NCI-H146 treated with DMSO at 0.1 percent for 48 hours (cell line): ENCODE measurements at regions not wholly inside any gene's neighbourhood (a gene's known extent, or its start where the extent isn't known, plus 50 kb on each side); places are given as distances from the start of the nearest gene placed in this dataset.

Source experiments
- DNase-seq: peaks from one replicate; lab custom pipeline; 2025; ENCODE audit not compliant: unreplicated experiment; lab: John Stamatoyannopoulos, UW

- peak; percentile 12 for DNase-seq
Observed at GRCh38 chr15:98442379-98442833, 205.9 kb upstream of the IGF1R start.

DNA sequence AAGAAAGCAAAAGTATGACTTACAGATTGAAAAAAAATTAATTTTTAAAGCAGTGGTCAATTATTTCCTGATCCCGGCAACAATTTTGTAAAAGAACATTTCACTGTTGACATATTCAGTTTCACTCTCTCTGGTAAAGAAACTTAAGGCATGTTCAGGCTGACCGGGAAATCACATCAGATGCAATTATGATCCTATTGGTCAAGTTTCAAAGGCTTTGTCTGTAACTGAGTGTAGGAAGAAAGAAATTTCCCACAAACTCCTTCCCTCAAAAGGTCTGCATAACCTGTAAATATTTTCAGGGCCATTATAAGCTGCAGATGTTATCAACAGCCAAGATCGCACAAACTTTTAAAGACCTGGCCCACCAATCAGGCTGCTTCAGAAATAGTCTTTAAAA, 205.4 kb upstream of the IGF1R start:
- no peak for DNase-seq

GRCh38 chr15:98443526-98443925, 204.8 kb upstream of the IGF1R start:
- no peak for DNase-seq

DNA sequence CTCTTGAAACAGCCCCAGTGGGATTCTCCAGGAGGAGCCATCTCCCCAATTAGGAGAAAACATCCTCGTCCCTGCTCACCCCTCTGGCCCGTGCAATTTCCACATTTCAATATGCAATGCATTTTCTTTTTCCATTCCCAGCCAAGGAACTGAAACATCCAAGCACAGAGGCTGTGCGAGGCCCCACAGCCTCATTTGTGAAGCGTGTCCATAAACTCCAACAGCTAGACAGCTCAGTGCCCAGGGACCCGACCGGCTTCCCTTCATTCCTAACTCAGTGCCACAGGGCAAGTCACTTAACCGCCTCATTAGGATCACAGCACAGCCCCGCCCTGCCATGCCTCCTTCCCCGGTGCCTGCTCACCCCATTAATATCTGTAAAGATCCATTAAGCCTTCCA, 204.2 kb upstream of the IGF1R start:
- DNase-seq = no peak

DNA sequence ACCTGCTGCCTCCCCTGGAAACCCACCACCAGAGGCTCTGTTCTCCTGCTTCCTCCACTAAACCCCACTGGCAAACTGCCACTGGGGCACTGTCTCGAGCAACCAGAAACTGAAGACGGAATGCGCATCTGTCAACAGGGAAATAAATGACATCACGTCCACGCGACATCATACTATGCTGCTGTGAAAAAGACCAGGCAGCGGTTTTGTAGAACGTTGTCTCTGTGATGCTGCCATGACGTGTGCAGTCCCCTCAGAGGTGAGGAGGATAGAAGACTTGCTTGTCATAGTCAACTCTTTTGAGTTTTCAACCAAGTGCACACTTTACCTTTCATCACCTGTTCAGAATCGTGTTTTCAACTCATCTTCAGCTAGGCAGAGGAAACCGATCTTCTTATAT, 203.0 kb upstream of the IGF1R start:
- DNase-seq = no peak

GRCh38 chr15:98446083-98446482, 202.3 kb upstream of the IGF1R start:
- DNase-seq = no peak

- no peak for DNase-seq
Observed at GRCh38 chr15:98447069-98447468, 201.3 kb upstream of the IGF1R start.

GRCh38 chr15:98451236-98451635, 197.1 kb upstream of the IGF1R start:
- DNase-seq = no peak

DNA sequence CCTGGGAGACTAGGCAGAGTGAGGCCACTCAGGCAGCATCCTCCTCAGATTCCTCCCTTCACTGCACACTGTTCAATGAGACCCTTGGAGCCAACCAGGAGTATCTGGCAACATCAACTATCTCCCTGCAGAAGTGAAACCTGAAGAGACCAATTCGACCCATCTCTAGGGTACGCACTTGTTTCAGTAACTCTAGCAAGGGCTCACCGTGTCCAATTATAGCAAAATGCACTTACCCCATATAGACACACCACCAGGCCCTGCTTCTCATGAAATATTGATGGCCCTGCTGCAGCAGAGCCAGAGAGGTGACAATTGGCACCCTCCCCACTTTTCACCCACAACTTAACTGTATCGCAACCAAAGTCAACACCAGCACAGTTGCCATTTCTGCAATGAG, 196.1 kb upstream of the IGF1R start:
- no peak for DNase-seq

DNA sequence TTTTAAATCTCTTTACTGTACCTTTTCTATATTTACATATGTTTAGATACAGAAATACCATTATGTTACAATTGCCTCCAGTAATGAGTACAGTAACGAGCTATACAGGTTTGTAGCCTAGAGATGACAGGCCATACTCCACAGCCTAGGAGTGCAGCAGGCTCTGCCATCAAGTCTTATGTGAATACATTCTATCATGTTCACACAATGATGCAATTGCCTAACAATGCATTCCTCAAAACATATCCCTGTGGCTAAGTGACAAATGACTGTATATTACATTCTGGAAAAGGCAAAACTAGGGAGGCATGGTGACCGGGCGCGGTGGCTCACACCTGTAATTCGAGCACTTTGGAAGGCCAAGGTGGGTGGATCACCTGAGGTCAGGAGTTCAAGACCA, 192.4 kb upstream of the IGF1R start:
- no peak for DNase-seq

- no peak for DNase-seq
Observed at GRCh38 chr15:98476559-98476958, 171.8 kb upstream of the IGF1R start.

DNA sequence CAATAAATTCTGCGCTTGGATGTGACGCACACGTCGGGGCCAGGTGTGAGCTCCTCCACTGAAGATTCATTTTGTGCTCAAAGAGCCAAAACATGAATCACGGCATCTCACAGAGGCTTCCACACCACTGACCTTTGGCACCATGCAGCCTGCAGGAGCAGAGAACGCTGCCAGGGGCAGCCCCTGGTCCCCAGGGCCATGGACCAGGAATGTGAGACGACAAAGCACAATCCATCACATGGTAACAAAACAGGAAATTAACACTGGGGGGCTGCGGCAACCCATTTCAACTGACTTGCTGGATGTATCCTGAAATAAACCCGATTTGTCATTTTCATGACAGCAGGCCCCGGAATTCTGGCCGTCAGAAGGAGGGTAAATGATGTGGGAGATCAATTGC, 167.5 kb upstream of the IGF1R start:
- DNase-seq = no peak

- DNase-seq = no peak
Observed at GRCh38 chr15:98483575-98484130, 164.7 kb upstream of the IGF1R start.

- DNase-seq = no peak
Observed at GRCh38 chr15:98484914-98485313, 163.4 kb upstream of the IGF1R start.

DNA sequence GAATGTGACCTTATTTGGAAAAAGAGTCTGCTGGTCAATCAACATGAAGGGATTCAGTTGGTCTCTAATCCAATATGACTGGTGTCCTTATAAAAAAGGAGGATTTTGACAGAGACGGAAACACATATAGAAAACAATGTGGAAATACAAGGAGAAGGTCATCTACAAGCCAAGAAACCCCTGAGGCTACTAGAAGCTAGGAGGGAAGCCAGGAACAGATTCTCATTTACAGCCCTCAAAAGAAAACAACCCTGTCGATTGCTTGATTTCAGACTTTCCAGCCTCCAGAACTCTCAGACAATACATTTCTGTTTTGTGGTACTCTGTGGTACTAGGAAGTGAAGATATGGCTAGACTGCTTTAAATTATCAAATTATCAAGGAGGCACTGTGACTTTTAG, 162.9 kb upstream of the IGF1R start:
- no peak for DNase-seq

GRCh38 chr15:98493966-98494511, 154.3 kb upstream of the IGF1R start:
- no peak for DNase-seq

DNA sequence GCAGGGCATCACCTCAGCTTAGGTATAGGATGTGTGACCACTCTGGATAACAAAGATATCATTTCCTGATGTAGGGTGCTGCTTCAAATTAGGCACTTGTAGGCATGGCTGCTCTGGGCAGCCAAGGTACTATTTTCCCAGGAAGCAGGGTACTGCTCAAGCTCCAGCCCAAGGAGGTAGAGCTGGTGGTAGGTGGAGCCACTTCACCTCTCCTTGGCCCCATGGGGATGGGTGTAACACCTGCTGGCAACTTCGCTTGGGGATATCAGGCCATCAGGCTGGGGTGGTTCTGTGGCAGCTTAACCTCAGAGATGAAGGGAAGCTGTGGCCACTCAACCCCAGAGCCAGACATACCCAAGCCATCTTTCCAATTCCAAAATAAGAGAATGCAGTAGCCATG, 147.1 kb upstream of the IGF1R start:
- DNase-seq = no peak

DNA sequence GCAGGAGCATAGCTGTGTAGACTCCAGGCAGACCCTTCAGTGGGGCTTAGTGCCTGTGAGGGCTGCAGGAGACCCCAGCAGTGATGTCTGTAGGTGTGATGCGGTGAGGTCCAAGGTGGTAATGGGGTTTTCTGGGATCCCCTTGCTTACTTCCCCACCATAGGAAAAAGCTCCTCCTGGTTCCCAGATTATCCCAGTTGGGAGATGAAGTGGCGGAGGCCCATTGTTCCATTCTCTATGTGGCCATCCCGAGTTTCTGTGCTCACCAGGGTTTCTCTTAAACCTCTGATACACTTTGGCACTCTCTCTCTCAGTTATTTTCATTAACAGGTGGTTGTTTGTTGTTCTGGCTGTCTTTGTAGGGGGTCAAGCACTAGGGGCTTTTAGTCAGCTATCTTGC, 146.7 kb upstream of the IGF1R start:
- DNase-seq = no peak

DNA sequence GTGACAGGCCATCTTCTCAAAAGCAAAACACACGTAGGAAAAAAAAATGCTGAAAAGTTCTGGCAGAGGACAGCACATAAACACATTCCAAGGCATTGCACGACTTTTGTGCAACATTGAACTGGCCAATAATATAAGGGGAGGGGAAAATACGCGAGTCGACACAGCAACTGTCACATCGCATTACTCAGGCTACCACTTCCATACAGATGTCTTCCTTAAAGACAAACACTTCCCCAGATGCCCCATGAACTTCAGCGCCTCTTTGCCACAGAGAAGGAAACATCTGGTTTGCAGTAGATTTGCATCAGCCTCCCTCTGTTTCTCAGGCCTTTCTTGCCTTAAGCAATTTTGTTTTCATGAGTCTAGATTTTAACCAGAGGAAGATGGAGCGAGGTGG, 144.4 kb upstream of the IGF1R start:
- no peak for DNase-seq

GRCh38 chr15:98504998-98505397, 143.3 kb upstream of the IGF1R start:
- DNase-seq = no peak

DNA sequence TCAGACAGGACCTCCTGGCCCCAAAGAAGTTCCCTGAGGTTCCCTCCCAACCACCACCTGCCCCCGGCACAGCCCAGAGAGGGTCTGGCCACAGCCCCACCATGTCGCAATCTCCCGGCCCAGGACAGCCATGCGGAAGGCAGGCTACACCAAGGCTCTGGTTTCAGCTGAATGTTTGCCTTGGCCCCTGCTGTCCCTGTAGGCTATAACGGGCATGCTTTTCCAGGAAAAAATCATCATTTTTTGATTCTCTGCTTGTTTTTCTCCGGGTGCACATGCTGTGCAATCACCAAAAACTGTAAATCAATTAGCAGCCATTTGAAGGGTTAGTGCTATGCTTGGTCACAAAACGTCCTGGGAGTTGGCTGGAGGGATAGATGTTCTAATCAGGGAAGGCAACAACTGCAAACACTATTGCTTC, 142.7 kb upstream of the IGF1R start:
- no peak for DNase-seq

DNA sequence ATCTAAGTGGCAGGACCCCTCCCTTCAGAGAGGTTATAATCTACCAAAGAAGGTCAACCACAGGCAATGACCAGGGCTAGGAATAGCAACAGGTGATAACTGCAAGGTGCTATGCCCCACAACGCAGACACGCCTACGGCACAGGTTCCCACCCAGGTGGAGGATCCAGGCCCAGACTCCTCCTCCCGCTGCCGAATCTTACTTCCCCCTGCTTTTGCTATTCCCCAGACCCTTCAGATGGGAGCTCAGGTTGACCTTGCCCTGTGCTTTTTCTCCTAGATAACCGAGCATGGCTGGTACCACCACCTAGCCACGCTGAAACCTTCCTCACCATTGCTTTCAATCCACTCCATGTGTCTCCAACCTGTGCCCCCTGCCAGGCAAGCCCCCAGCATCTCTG, 142.2 kb upstream of the IGF1R start:
- no peak for DNase-seq

GRCh38 chr15:98506711-98507110, 141.6 kb upstream of the IGF1R start:
- DNase-seq = no peak
